ENCODE measurements at regions not wholly inside any gene's neighbourhood (a gene's known extent, or its start where the extent isn't known, plus 50 kb on each side); places are given as distances from the start of the nearest gene placed in this dataset.

DNA sequence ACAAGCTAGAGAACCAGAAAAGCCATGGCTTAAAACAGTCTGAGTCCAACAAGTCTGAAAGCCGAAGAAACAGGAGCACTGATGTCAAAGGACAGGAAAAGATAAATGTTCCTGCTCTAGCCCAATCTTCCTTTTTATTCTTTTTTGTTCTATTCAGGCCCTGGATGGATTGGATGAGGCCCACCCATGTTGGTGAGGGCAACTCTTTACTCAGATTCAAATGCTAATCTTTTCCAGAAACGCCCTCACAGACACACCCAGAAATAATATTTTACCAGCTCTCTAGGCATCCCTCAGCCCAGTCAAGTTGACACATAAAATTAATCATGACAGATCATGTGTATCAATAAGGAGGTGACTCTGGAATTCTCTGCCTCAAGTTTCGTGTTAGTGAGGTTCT is 1002.7 kb downstream of the STPG2 start:
- Histone ChIP-seq H3K79me2 (replicated peaks; ENCODE audit: insufficient read depth) (no peaks in the 10 kb centered on the region), H2AFZ (no peak overlapping the region)

More for the DNA sequence above, 1002.7 kb downstream of the STPG2 start:
- no peak for TF ChIP-seq ZNF114 (CRISPR knock-in tag; IDR thresholded peaks at IDR 0.05)
- no peak for TF ChIP-seq EZH2 (IDR thresholded peaks at IDR 0.05; ENCODE audit: low read depth, unreplicated experiment)
- TF ChIP-seq ZNF331 (CRISPR knock-in tag; IDR thresholded peaks at IDR 0.05; ENCODE audit: low read depth): no peak
- TF ChIP-seq STAT1 (IDR thresholded peaks at IDR 0.05; ENCODE audit: unreplicated experiment): no peak
- TF ChIP-seq ETS1 (IDR thresholded peaks at IDR 0.05): no peak
- TF ChIP-seq, protein P1, sequence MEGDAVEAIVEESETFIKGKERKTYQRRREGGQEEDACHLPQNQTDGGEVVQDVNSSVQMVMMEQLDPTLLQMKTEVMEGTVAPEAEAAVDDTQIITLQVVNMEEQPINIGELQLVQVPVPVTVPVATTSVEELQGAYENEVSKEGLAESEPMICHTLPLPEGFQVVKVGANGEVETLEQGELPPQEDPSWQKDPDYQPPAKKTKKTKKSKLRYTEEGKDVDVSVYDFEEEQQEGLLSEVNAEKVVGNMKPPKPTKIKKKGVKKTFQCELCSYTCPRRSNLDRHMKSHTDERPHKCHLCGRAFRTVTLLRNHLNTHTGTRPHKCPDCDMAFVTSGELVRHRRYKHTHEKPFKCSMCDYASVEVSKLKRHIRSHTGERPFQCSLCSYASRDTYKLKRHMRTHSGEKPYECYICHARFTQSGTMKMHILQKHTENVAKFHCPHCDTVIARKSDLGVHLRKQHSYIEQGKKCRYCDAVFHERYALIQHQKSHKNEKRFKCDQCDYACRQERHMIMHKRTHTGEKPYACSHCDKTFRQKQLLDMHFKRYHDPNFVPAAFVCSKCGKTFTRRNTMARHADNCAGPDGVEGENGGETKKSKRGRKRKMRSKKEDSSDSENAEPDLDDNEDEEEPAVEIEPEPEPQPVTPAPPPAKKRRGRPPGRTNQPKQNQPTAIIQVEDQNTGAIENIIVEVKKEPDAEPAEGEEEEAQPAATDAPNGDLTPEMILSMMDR (conservative IDR thresholded peaks at IDR 0.05; ENCODE audit: low read depth in 2 of 2): no peak
- TF ChIP-seq NANOG (IDR thresholded peaks at IDR 0.05; ENCODE audit: borderline replicate concordance): no peak
- TF ChIP-seq JUNB (IDR thresholded peaks at IDR 0.05; ENCODE audit: unreplicated experiment): no peak
- TF ChIP-seq, protein P2, sequence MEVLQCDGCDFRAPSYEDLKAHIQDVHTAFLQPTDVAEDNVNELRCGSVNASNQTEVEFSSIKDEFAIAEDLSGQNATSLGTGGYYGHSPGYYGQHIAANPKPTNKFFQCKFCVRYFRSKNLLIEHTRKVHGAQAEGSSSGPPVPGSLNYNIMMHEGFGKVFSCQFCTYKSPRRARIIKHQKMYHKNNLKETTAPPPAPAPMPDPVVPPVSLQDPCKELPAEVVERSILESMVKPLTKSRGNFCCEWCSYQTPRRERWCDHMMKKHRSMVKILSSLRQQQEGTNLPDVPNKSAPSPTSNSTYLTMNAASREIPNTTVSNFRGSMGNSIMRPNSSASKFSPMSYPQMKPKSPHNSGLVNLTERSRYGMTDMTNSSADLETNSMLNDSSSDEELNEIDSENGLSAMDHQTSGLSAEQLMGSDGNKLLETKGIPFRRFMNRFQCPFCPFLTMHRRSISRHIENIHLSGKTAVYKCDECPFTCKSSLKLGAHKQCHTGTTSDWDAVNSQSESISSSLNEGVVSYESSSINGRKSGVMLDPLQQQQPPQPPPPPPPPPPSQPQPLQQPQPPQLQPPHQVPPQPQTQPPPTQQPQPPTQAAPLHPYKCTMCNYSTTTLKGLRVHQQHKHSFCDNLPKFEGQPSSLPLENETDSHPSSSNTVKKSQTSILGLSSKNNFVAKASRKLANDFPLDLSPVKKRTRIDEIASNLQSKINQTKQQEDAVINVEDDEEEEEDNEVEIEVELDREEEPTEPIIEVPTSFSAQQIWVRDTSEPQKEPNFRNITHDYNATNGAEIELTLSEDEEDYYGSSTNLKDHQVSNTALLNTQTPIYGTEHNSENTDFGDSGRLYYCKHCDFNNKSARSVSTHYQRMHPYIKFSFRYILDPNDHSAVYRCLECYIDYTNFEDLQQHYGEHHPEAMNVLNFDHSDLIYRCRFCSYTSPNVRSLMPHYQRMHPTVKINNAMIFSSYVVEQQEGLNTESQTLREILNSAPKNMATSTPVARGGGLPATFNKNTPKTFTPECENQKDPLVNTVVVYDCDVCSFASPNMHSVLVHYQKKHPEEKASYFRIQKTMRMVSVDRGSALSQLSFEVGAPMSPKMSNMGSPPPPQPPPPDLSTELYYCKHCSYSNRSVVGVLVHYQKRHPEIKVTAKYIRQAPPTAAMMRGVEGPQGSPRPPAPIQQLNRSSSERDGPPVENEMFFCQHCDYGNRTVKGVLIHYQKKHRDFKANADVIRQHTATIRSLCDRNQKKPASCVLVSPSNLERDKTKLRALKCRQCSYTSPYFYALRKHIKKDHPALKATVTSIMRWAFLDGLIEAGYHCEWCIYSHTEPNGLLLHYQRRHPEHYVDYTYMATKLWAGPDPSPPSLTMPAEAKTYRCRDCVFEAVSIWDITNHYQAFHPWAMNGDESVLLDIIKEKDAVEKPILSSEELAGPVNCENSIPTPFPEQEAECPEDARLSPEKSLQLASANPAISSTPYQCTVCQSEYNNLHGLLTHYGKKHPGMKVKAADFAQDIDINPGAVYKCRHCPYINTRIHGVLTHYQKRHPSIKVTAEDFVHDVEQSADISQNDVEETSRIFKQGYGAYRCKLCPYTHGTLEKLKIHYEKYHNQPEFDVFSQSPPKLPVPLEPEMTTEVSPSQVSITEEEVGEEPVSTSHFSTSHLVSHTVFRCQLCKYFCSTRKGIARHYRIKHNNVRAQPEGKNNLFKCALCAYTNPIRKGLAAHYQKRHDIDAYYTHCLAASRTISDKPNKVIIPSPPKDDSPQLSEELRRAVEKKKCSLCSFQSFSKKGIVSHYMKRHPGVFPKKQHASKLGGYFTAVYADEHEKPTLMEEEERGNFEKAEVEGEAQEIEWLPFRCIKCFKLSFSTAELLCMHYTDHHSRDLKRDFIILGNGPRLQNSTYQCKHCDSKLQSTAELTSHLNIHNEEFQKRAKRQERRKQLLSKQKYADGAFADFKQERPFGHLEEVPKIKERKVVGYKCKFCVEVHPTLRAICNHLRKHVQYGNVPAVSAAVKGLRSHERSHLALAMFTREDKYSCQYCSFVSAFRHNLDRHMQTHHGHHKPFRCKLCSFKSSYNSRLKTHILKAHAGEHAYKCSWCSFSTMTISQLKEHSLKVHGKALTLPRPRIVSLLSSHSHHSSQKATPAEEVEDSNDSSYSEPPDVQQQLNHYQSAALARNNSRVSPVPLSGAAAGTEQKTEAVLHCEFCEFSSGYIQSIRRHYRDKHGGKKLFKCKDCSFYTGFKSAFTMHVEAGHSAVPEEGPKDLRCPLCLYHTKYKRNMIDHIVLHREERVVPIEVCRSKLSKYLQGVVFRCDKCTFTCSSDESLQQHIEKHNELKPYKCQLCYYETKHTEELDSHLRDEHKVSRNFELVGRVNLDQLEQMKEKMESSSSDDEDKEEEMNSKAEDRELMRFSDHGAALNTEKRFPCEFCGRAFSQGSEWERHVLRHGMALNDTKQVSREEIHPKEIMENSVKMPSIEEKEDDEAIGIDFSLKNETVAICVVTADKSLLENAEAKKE (CRISPR knock-in tag; IDR thresholded peaks at IDR 0.05): no peak
- TF ChIP-seq POLR2AphosphoS5 (IDR thresholded peaks at IDR 0.05; ENCODE audit: low read depth): no peak
- TF ChIP-seq CREB1 (CRISPR knock-in tag; IDR thresholded peaks at IDR 0.05; ENCODE audit: low read depth): no peak
- TF ChIP-seq, protein P3, sequence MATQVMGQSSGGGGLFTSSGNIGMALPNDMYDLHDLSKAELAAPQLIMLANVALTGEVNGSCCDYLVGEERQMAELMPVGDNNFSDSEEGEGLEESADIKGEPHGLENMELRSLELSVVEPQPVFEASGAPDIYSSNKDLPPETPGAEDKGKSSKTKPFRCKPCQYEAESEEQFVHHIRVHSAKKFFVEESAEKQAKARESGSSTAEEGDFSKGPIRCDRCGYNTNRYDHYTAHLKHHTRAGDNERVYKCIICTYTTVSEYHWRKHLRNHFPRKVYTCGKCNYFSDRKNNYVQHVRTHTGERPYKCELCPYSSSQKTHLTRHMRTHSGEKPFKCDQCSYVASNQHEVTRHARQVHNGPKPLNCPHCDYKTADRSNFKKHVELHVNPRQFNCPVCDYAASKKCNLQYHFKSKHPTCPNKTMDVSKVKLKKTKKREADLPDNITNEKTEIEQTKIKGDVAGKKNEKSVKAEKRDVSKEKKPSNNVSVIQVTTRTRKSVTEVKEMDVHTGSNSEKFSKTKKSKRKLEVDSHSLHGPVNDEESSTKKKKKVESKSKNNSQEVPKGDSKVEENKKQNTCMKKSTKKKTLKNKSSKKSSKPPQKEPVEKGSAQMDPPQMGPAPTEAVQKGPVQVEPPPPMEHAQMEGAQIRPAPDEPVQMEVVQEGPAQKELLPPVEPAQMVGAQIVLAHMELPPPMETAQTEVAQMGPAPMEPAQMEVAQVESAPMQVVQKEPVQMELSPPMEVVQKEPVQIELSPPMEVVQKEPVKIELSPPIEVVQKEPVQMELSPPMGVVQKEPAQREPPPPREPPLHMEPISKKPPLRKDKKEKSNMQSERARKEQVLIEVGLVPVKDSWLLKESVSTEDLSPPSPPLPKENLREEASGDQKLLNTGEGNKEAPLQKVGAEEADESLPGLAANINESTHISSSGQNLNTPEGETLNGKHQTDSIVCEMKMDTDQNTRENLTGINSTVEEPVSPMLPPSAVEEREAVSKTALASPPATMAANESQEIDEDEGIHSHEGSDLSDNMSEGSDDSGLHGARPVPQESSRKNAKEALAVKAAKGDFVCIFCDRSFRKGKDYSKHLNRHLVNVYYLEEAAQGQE (IDR thresholded peaks at IDR 0.05; ENCODE audit: unreplicated experiment): no peak
- no peak for TF ChIP-seq EZH2phosphoT487 (IDR thresholded peaks at IDR 0.05; ENCODE audit: unreplicated experiment)
- Mint-ChIP-seq H3K27ac (peak overlapping the region; percentile 97; the same call in 1 of the 2 replicates), H3K4me3 (peak overlapping the region; percentile 43), H3K27me3 (ENCODE audit: insufficient read depth, low read depth, poor library complexity) (peaks cover 22% of the 10 kb centered on the region), H3K9me3 (peaks cover 36% of the 10 kb centered on the region), H3K4me1 (peaks cover 42% of the 10 kb centered on the region), H3K36me3 (ENCODE audit: low read depth) (peaks cover 59% of the 10 kb centered on the region)
- H3K4me2 ChIP-seq: peak overlapping the region; percentile 13
- DNase-seq (ENCODE audit: low spot score) (no peak), ATAC-seq (no peak)
- no peaks in the 10 kb centered on the region for H3K27me3 ChIP-seq (ENCODE audit: insufficient read depth)
- H3K27ac ChIP-seq (ENCODE audit: low read depth): peak overlapping the region; percentile 92
- peaks cover 6% of the 10 kb centered on the region; the same call in 1 of the 2 replicates for H3K9me2 ChIP-seq (ENCODE audit: insufficient read depth)
- H3K4me1 ChIP-seq (ENCODE audit: insufficient read depth): peaks cover 35% of the 10 kb centered on the region; the same call in 1 of the 2 replicates
- peak overlapping the region; percentile 17 for H3K4me3 ChIP-seq
- no peaks in the 10 kb centered on the region for H3F3A ChIP-seq (replicated peaks; ENCODE audit: low read depth)
- peaks cover 7% of the 10 kb centered on the region; the same call in 1 of the 2 replicates for H3K36me3 ChIP-seq (ENCODE audit: insufficient read depth)
- no peaks in the 10 kb centered on the region for H4K20me1 ChIP-seq (replicated peaks; ENCODE audit: insufficient read depth)

All from GM23338 (cell line).